HG02973 (cell line): ENCODE measurements at regions not wholly inside any gene's neighbourhood (a gene's known extent, or its start where the extent isn't known, plus 50 kb on each side); places are given as distances from the start of the nearest gene placed in this dataset.

Experiments
- ATAC-seq: cut with Tn5 transposase; IDR thresholded peaks from one replicate; pipeline ENCODE4 v1.9.1; 2021; ENCODE audit warnings: moderate library complexity; ENCODE audit not compliant: unreplicated experiment

- ATAC-seq: no peak
Measured at GRCh38 chr4:184942444-184943425, 75.6 kb upstream of the HELT start.

GRCh38 chr4:184949020-184949419, 69.3 kb upstream of the HELT start:
- ATAC-seq: no peak

GRCh38 chr4:184950117-184950830, 68.0 kb upstream of the HELT start:
- no peak for ATAC-seq

- no peak for ATAC-seq
Measured at GRCh38 chr4:184950926-184951325, 67.4 kb upstream of the HELT start.

DNA sequence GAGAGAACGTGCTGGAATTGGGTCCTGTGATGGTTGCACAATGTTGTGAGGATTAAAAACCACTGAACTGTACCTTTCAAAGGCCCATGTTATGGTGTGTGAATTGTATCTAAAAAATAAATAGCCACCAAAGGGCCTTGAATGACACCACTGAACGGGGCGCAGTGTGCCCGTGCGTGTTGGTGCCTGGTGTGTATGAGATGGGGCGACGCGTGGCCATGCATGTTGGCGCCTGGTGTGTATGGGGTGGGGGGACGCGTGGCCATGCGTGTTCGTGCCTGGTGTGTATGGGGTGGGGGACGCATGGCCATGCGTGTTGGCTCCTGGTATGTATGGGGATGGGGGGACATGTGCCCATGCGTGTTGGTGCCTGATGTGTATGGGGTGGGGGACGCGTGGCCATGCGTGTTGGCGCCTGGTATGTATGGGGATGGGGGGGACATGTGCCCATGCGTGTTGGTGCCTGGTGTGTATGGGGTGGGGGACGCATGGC, 66.6 kb upstream of the HELT start:
- ATAC-seq: no peak

GRCh38 chr4:184952522-184952921, 65.8 kb upstream of the HELT start:
- no peak for ATAC-seq

GRCh38 chr4:184953421-184953945, 64.8 kb upstream of the HELT start:
- ATAC-seq: no peak

DNA sequence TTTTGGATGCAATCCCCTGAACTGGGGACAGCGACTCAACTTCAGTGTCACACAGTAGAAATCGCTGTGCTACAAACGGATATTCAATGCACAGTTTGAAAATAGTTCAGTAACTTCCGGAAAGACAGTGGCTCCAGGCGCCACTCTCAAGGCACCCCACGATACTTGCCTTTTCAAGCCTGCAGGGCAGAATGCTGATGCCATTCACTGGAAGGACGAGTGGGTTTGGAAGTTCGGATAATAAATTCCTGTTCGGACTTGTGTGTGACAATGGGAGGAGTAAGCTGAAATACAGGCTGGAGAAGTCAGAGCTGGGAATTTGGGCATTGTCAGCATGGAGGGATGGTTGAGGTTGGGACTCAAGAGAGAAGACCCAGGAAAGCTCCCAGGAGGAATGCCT, 64.3 kb upstream of the HELT start:
- no peak for ATAC-seq

GRCh38 chr4:184954482-184954881, 63.8 kb upstream of the HELT start:
- no peak for ATAC-seq

- ATAC-seq: no peak
Measured at GRCh38 chr4:184955116-184955515, 63.2 kb upstream of the HELT start.

- no peak for ATAC-seq
Measured at GRCh38 chr4:184955636-184956035, 62.7 kb upstream of the HELT start.

DNA sequence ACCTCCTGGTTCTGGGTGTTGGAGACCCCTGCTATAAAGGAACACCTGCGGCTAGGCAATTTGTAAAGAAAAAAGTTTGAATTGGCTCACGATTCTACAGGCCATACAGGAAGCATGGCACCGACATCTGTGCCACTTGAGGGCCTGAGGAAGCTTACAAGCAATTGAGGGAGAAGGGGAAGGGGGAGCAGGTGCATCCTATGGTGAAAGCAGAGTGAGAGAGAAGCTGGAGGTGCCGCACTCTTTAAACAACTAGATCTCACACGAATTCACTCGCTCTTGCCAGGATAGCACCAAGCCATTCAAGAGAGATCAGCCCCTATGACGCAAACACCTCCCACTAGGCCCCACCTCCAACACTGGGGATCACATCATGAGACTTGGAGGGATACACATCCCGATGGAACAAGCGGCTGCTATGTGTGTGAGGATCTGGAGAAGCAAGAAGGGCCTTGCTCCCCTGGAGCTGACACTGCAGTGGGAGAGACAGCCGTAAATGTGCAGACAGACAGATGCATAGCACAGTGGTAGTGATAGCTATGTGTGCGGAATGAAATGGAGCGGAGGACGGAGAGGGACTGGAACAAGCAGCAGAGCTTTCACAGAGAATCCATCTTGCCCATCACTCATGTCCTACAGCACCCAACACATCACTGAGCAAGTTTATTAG, 60.7 kb upstream of the HELT start:
- no peak for ATAC-seq

DNA sequence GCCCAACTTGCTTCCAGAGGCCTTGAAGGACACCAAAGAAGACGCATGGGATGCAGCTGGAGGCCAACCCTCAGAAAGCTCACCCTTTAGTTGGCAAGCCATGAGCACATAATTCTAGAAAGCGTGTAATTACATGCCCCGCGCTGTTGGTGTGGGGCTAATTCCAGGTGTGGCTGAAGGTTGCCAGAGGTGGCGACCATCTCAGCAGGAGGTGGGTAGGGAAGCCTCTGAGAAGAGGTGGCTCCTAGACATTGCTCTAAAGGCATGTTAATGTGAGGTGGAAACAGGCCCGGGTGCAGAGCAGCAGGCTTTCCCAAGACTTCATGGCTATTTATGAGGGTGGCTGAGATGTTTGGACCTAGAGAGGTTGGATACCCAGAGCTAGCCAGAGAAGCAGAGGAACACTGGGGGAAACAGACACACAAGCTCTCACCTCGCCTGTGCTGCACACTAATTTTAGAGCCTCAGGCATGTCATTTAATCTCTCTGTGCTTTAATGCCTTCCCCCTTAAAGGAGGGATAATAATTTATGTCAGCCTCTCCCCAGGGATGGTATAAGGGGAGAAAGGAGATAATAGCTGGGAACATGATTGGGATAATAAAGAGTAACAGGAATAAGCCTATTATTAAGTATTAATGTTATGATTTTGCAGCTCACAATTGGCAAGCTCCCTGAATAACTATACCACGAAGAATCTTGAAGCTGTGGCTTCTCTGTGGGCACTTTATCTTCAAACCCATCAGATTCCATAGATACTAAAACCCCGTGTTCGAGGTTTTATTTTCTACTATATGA, 60.0 kb upstream of the HELT start:
- no peak for ATAC-seq

GRCh38 chr4:184958923-184959210, 59.4 kb upstream of the HELT start:
- ATAC-seq: no peak

DNA sequence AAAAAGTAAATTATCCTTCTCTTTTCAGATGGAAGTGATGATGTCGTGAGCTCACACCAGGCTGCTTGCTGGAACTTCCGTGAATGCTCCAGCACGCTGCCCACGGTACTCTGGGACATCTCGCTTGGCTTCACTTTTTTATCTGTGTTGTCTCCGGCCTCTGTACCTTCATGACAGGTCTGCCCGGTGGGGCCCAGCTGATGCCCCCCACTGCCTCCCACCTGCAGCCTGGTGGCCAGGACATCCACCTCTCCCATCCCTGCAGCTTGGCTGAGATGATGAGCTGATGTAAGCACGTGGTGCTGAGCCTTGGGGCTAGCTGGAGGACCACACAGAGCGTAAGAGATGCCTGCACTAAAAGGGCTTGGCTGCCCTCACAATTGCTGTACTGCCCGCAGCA, 59.0 kb upstream of the HELT start:
- no peak for ATAC-seq

GRCh38 chr4:184959786-184960185, 58.5 kb upstream of the HELT start:
- no peak for ATAC-seq

GRCh38 chr4:184960505-184960971, 57.8 kb upstream of the HELT start:
- ATAC-seq: no peak

DNA sequence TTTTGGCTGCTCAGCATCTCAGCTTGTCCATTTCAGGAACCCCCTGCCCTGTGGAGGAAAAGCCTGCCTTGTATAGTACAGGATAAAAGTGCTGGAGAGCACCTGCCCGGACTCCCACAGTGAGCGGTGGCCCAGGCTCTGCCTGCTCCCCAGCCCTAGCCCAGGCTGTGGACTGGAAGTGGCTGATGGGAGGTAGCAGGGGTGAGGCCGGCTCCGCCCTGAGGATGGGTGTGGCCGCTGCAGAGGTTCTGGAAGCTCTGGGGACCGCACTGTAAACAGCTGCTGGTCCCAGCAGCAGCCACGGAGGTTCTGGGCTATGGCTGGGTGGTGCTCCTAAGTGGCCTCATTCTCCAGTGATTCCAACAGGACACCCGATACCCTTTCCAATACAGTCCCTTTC, 56.6 kb upstream of the HELT start:
- no peak for ATAC-seq

GRCh38 chr4:184962125-184962638, 56.1 kb upstream of the HELT start:
- no peak for ATAC-seq
